ENCODE measurements at regions not wholly inside any gene's neighbourhood (a gene's known extent, or its start where the extent isn't known, plus 50 kb on each side); places are given as distances from the start of the nearest gene placed in this dataset.

- intact Hi-C loops (cut with DNase I), result no loop called here
- TF ChIP-seq CTCF (IDR thresholded peaks at IDR 0.05) (no peak), POLR2A (IDR thresholded peaks at IDR 0.05) (no peak)
- no peaks in the 10 kb centered on the region for H3K27me3 ChIP-seq
- ATAC-seq (no peak), DNase-seq (no peak)
- no peaks in the 10 kb centered on the region for H3K9me3 ChIP-seq
- H3K4me3 ChIP-seq, result no peak overlapping the region
- no peaks in the 10 kb centered on the region for H3K4me1 ChIP-seq
- H3K36me3 ChIP-seq, result no peaks in the 10 kb centered on the region
- H3K27ac ChIP-seq, result no peak overlapping the region
- 25% methylated on average over 3 of the region's 3 CpGs for WGBS (ENCODE audit: insufficient coverage, low coverage, low lambda C conversion rate, missing lambda C conversion rate)
Measured at GRCh38 chr2:185638771-185639170, 99.8 kb upstream of the FSIP2 start.

DNA sequence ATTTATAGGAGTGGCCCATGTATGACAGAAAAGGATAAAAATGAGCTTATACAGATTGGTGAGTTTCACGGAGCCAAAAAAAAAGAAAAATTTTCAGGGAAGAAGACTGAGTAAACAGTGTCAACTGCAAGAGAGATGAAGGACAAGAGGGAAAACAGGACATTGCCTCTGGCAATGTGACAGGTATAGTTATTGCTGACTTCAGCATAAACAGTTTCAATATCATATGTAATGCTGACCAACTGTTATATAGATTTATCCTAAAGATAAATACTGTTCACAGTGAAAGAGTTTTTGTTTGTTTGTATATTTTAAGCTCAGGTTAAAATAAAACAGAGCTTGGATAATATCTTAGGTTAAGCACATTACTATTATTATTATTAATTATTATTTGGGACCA lies 98.0 kb upstream of the FSIP2 start:
- Histone ChIP-seq H3K27me3 (no peaks in the 10 kb centered on the region), H3K4me3 (no peak overlapping the region), H3K27ac (no peak overlapping the region), H3K36me3 (no peaks in the 10 kb centered on the region), H3K9me3 (no peaks in the 10 kb centered on the region), H3K4me1 (no peaks in the 10 kb centered on the region)
- ATAC-seq, result no peak
- intact Hi-C loops (cut with DNase I), result no loop called here
- DNase-seq, result no peak
- TF ChIP-seq CTCF (IDR thresholded peaks at IDR 0.05) (no peak), POLR2A (IDR thresholded peaks at IDR 0.05) (no peak)
- WGBS (ENCODE audit: insufficient coverage, low coverage, low lambda C conversion rate, missing lambda C conversion rate), result 73% methylated on average over 1 of the region's 1 CpG

GRCh38 chr2:185643434-185643833 lies 95.2 kb upstream of the FSIP2 start:
- Histone ChIP-seq H3K27me3 (no peaks in the 10 kb centered on the region), H3K27ac (no peak overlapping the region), H3K36me3 (no peaks in the 10 kb centered on the region), H3K9me3 (no peaks in the 10 kb centered on the region), H3K4me3 (no peak overlapping the region), H3K4me1 (no peaks in the 10 kb centered on the region)
- WGBS (ENCODE audit: insufficient coverage, low coverage, low lambda C conversion rate, missing lambda C conversion rate), result 33% methylated on average over 1 of the region's 1 CpG
- no peak for ATAC-seq
- intact Hi-C loops (cut with DNase I), result no loop called here
- DNase-seq, result no peak
- TF ChIP-seq CTCF (IDR thresholded peaks at IDR 0.05) (no peak), POLR2A (IDR thresholded peaks at IDR 0.05) (no peak)

DNA sequence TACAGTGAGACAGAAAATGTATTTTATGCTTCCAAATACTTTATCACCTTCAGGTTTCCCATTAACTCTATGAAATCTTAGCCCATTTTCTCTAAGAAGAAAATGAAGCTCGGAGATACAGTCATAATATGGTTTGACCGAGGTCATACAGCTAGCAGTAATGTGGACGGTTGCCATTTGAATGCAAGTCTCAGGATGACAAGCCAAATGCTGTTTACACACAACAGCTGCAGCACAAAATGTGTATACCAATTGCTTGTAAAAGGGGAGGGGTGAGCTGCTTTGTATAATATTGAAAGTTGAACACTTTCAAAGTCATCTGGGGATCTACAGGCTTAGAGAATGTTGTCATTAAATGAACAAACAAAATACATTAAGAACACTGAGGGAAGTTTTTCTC lies 93.8 kb upstream of the FSIP2 start:
- H3K27me3 ChIP-seq, result no peaks in the 10 kb centered on the region
- no peaks in the 10 kb centered on the region for H3K4me1 ChIP-seq
- no peak overlapping the region for H3K4me3 ChIP-seq
- TF ChIP-seq POLR2A (IDR thresholded peaks at IDR 0.05), result no peak
- no peak for TF ChIP-seq CTCF (IDR thresholded peaks at IDR 0.05)
- H3K27ac ChIP-seq, result no peak overlapping the region
- H3K36me3 ChIP-seq, result no peaks in the 10 kb centered on the region
- DNase-seq, result no peak
- WGBS (ENCODE audit: insufficient coverage, low coverage, low lambda C conversion rate, missing lambda C conversion rate), result 52% methylated on average over 3 of the region's 3 CpGs
- intact Hi-C loops (cut with DNase I), result no loop called here
- no peak for ATAC-seq
- H3K9me3 ChIP-seq, result no peaks in the 10 kb centered on the region

DNA sequence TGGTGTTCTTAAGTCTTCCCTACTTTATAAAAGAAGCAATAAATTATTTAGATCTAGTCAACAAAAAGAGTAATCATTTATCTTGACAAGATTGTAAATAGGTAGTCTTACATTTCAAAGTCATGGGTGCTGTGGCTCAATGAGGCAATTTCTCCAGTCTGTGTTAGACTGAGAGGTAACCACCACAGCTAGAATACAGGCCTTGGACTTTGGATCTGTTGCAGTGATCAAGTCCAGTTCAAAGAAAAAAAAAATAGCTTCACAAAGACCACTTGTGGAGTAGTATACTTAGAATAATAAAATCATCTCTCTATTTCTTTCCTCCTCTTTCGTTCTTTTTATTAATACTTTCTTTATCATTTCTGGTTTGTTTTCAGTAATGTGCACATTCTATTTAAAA lies 93.1 kb upstream of the FSIP2 start:
- 53% methylated on average over 1 of the region's 1 CpG for WGBS (ENCODE audit: insufficient coverage, low coverage, low lambda C conversion rate, missing lambda C conversion rate)
- intact Hi-C loops (cut with DNase I), result no loop called here
- peak in 1 of 4 donors; percentile 33 for ATAC-seq
- TF ChIP-seq CTCF (IDR thresholded peaks at IDR 0.05), result no peak
- no peak for TF ChIP-seq POLR2A (IDR thresholded peaks at IDR 0.05)
- no peaks in the 10 kb centered on the region for H3K27me3 ChIP-seq
- no peaks in the 10 kb centered on the region for H3K36me3 ChIP-seq
- no peak for DNase-seq
- no peaks in the 10 kb centered on the region for H3K4me1 ChIP-seq
- H3K9me3 ChIP-seq, result no peaks in the 10 kb centered on the region
- no peak overlapping the region for H3K4me3 ChIP-seq
- H3K27ac ChIP-seq, result no peak overlapping the region
